BLaER1 (cell line): ENCODE measurements at regions not wholly inside any gene's neighbourhood (a gene's known extent, or its start where the extent isn't known, plus 50 kb on each side); places are given as distances from the start of the nearest gene placed in this dataset.

Experiments
- H3K27ac ChIP-seq: shearing (Covaris generic); formaldehyde crosslinking; 2 replicates; pipeline ENCODE4 v1.8.1; 2022
- H3K27me3 ChIP-seq: shearing (Covaris generic); formaldehyde crosslinking; 2 replicates; pipeline ENCODE4 v1.8.1; 2022
- H3K36me3 ChIP-seq: shearing (Covaris generic); formaldehyde crosslinking; 2 replicates; pipeline ENCODE4 v1.8.1; 2022
- H3K4me1 ChIP-seq: shearing (Covaris generic); formaldehyde crosslinking; 2 replicates; pipeline ENCODE4 v1.8.1; 2022
- H3K4me2 ChIP-seq: shearing (Covaris generic); formaldehyde crosslinking; 2 replicates; pipeline ENCODE4 v1.8.1; 2022
- H3K4me3 ChIP-seq: shearing (Covaris generic); formaldehyde crosslinking; 2 replicates; pipeline ENCODE4 v1.8.1; 2022
- H3K9ac ChIP-seq: shearing (Covaris generic); formaldehyde crosslinking; 2 replicates; pipeline ENCODE4 v1.8.1; 2022
- H3K9me3 ChIP-seq: shearing (Covaris generic); formaldehyde crosslinking; 2 replicates; pipeline ENCODE4 v1.8.1; 2022
- H4K20me1 ChIP-seq: shearing (Covaris generic); formaldehyde crosslinking; 2 replicates; pipeline ENCODE4 v1.8.1; 2022
- Cebpa-rat ChIP-seq: shearing (Covaris generic); IDR thresholded peaks from 2 replicates; pipeline ENCODE4 v1.8.1; 2022

- no peaks in the 10 kb centered on the region for H3K27me3 ChIP-seq
- H3K9ac ChIP-seq: no peak overlapping the region
- H3K9me3 ChIP-seq: 0 out of 2 replicates have a peak, but pooled peaks cover 9% of the 10 kb centered on the region
- no peak overlapping the region for H3K4me2 ChIP-seq
- no peaks in the 10 kb centered on the region for H4K20me1 ChIP-seq
- TF ChIP-seq Cebpa-rat: no peak
- H3K4me1 ChIP-seq: no peaks in the 10 kb centered on the region
- no peaks in the 10 kb centered on the region for H3K36me3 ChIP-seq
- no peak overlapping the region for H3K27ac ChIP-seq
- H3K4me3 ChIP-seq: no peak overlapping the region
Measured at GRCh38 chr3:64972793-64973192, 285.0 kb upstream of the ADAMTS9 start.

GRCh38 chr3:64971602-64972001 is 283.8 kb upstream of the ADAMTS9 start:
- no peak overlapping the region for H3K9ac ChIP-seq
- no peaks in the 10 kb centered on the region for H3K36me3 ChIP-seq
- no peak for TF ChIP-seq Cebpa-rat
- H3K9me3 ChIP-seq: 0 out of 2 replicates have a peak, but pooled peaks cover 9% of the 10 kb centered on the region
- H3K4me1 ChIP-seq: no peaks in the 10 kb centered on the region
- H3K4me2 ChIP-seq: no peak overlapping the region
- no peak overlapping the region for H3K27ac ChIP-seq
- H3K27me3 ChIP-seq: no peaks in the 10 kb centered on the region
- no peaks in the 10 kb centered on the region for H4K20me1 ChIP-seq
- no peak overlapping the region for H3K4me3 ChIP-seq

GRCh38 chr3:64970634-64971033 is 282.8 kb upstream of the ADAMTS9 start:
- Histone ChIP-seq H3K9me3 (0 out of 2 replicates have a peak, but pooled peaks cover 9% of the 10 kb centered on the region), H4K20me1 (no peaks in the 10 kb centered on the region), H3K36me3 (no peaks in the 10 kb centered on the region), H3K27me3 (no peaks in the 10 kb centered on the region), H3K4me2 (no peak overlapping the region), H3K27ac (no peak overlapping the region), H3K9ac (no peak overlapping the region), H3K4me3 (no peak overlapping the region), H3K4me1 (no peaks in the 10 kb centered on the region)
- TF ChIP-seq Cebpa-rat: no peak

- no peaks in the 10 kb centered on the region for H3K27me3 ChIP-seq
- H3K4me1 ChIP-seq: no peaks in the 10 kb centered on the region
- no peaks in the 10 kb centered on the region for H4K20me1 ChIP-seq
- H3K9me3 ChIP-seq: no peaks in the 10 kb centered on the region
- H3K36me3 ChIP-seq: no peaks in the 10 kb centered on the region
- no peak for TF ChIP-seq Cebpa-rat
- H3K4me2 ChIP-seq: no peak overlapping the region
- no peak overlapping the region for H3K4me3 ChIP-seq
- no peak overlapping the region for H3K9ac ChIP-seq
- H3K27ac ChIP-seq: no peak overlapping the region
Measured at GRCh38 chr3:64961301-64961700, 273.5 kb upstream of the ADAMTS9 start.

- Histone ChIP-seq H3K4me2 (no peak overlapping the region), H3K27me3 (no peaks in the 10 kb centered on the region), H3K27ac (no peak overlapping the region), H3K9ac (no peak overlapping the region), H4K20me1 (no peaks in the 10 kb centered on the region), H3K9me3 (no peaks in the 10 kb centered on the region), H3K4me1 (no peaks in the 10 kb centered on the region), H3K36me3 (no peaks in the 10 kb centered on the region), H3K4me3 (no peak overlapping the region)
- no peak for TF ChIP-seq Cebpa-rat
Measured at GRCh38 chr3:64958199-64958843, 270.5 kb upstream of the ADAMTS9 start.

GRCh38 chr3:64957408-64958198 is 269.8 kb upstream of the ADAMTS9 start:
- Histone ChIP-seq H3K9ac (no peak overlapping the region), H3K4me1 (no peaks in the 10 kb centered on the region), H3K4me2 (no peak overlapping the region), H3K27me3 (no peaks in the 10 kb centered on the region), H3K27ac (no peak overlapping the region), H4K20me1 (no peaks in the 10 kb centered on the region), H3K36me3 (no peaks in the 10 kb centered on the region), H3K4me3 (no peak overlapping the region), H3K9me3 (no peaks in the 10 kb centered on the region)
- TF ChIP-seq Cebpa-rat: no peak

GRCh38 chr3:64956711-64957325 is 269.0 kb upstream of the ADAMTS9 start:
- H4K20me1 ChIP-seq: no peaks in the 10 kb centered on the region
- no peaks in the 10 kb centered on the region for H3K9me3 ChIP-seq
- H3K27me3 ChIP-seq: no peaks in the 10 kb centered on the region
- no peaks in the 10 kb centered on the region for H3K36me3 ChIP-seq
- TF ChIP-seq Cebpa-rat: no peak
- no peaks in the 10 kb centered on the region for H3K4me1 ChIP-seq
- no peak overlapping the region for H3K4me3 ChIP-seq
- H3K4me2 ChIP-seq: no peak overlapping the region
- H3K9ac ChIP-seq: no peak overlapping the region
- no peak overlapping the region for H3K27ac ChIP-seq

- TF ChIP-seq Cebpa-rat: no peak
- H3K27ac ChIP-seq: no peak overlapping the region
- no peaks in the 10 kb centered on the region for H3K27me3 ChIP-seq
- no peaks in the 10 kb centered on the region for H3K36me3 ChIP-seq
- H3K4me2 ChIP-seq: no peak overlapping the region
- H4K20me1 ChIP-seq: no peaks in the 10 kb centered on the region
- no peaks in the 10 kb centered on the region for H3K4me1 ChIP-seq
- no peak overlapping the region for H3K9ac ChIP-seq
- no peaks in the 10 kb centered on the region for H3K9me3 ChIP-seq
- no peak overlapping the region for H3K4me3 ChIP-seq
Measured at GRCh38 chr3:64954995-64955636, 267.3 kb upstream of the ADAMTS9 start.

GRCh38 chr3:64945171-64945729 is 257.4 kb upstream of the ADAMTS9 start:
- no peak overlapping the region for H3K9ac ChIP-seq
- no peaks in the 10 kb centered on the region for H3K27me3 ChIP-seq
- H3K4me2 ChIP-seq: no peak overlapping the region
- no peak overlapping the region for H3K27ac ChIP-seq
- H3K4me1 ChIP-seq: no peaks in the 10 kb centered on the region
- no peaks in the 10 kb centered on the region for H3K36me3 ChIP-seq
- no peaks in the 10 kb centered on the region for H4K20me1 ChIP-seq
- no peak overlapping the region for H3K4me3 ChIP-seq
- H3K9me3 ChIP-seq: no peaks in the 10 kb centered on the region
- no peak for TF ChIP-seq Cebpa-rat
